Effector CD8-positive, alpha-beta T cell (primary cell): ENCODE measurements at regions not wholly inside any gene's neighbourhood (a gene's known extent, or its start where the extent isn't known, plus 50 kb on each side); places are given as distances from the start of the nearest gene placed in this dataset.

Source experiments
- DNase-seq: peaks from one replicate; lab custom pipeline; 2025; lab: John Stamatoyannopoulos, UW

DNA sequence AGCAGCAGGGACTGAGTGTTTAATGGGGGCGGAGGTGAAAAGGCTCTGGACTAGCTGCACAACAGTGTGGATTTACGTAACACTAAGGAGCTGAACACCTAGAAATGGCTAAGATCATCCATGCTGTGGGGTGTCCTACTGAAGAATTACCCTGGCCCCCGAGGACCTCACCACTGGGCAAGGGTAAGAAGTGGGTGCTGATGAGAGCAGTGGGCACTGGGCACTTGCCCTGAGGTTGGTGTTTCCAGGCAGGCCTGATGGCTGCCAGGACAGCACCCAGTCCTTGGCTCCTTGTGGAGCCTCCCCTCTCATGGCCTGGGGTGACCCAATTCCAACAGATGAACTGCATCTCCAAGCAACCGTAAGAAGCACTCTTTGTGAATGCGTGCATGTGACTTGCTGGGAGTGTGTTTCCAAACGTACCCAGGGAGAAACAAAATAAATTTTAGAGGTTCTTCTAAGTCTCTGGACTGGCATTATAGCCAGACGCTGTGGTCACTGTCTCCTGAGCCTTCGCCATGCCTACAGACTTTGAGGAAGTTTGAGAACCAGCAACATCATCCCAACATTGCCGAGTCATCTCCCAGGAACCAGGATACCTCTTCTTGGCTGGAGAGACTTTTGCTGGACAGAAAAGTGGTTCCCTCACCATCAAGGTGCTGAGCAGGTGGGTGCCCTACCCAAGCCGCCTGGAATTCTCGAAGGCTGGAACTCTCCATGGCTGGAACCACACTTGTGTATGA is 245.9 kb downstream of the ERMARD start:
- DNase-seq: no peak

GRCh38 chr6:169996378-169997051 is 245.1 kb downstream of the ERMARD start:
- DNase-seq: no peak

DNA sequence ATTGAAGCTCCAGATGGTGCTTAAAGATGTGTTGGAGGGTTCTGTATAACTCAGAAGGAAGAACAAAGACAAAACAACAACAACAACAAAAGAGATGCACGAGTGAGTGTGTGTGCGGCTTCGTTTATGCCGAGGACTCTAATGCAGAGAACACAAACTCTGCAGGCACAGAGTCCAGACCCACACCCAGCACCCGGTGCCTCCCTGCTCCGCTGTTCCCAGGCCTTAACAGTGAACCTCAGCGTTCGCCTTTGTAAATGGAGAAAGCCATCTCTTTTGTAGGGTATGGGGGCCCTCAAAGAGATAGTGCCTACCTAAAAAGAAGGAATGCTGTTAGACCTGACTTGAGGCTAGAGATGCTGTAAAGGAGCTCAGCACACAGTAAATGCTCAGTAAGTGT is 243.3 kb downstream of the ERMARD start:
- no peak for DNase-seq

DNA sequence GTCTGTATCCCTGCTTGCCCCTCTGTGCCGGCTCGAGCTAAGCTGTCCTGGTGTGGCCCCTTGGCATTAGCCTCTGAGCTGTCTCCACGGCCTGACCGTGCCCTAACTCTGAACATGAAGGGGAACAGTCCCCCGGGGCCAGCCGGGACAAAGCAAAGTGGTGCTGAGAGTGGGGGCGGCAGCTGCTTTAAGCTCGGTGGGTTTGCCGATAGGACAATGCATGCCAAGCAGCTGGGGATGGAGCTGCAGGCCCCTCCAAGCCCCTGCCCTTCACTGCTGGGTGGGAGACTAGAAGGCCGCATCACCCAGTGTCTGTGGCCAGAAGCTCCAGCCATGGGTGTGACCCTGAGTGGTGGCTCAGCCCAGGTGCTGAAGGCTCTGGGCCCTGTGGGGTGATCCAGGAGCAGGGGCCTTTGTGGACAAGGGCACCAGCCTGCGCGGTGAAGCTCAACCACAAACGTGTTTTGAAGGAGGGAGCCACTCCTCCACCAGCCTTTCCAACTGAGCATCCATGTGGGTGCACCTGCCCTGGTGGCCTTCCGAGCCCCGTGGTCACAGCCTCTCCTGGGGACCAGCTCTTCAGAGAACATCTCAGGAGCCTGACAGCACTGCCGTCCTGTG is 242.5 kb downstream of the ERMARD start:
- no peak for DNase-seq

DNA sequence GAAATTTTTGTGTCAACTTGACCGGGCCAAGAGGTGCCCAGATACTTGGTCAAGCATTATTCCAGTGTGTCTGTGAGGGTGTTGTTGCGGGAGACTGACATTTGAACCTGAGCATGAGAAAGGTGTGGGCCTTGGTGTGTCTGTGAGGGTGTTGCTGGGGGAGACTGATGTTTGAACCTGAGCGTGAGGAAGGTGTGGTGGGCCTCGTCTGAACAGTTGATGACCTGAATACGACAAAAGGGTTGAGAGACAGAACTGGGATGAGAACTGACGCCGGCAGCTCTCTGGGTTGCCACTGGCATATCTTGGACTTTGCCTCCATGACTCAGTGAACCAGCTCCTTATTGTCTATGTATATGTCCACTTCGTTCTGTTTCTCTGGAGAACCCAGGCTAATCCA is 240.5 kb downstream of the ERMARD start:
- DNase-seq: no peak

DNA sequence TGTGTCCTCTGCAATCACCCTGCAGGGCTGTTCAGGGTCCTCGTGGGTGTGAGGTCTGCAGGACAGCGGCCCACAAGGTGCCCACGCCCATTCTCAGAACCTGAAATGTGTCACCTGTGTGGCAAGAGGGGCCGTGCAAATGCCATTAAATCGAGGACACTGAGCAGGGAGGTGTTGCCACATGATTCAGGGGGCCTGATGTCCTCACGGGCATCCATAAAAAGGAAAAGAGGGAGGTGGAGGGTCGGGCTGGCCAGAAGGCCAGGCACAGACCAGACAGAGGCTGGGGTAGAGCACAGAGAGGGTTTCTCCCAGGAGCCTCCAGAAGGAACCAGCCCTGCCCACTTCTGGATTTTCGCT is 239.6 kb downstream of the ERMARD start:
- DNase-seq: no peak

DNA sequence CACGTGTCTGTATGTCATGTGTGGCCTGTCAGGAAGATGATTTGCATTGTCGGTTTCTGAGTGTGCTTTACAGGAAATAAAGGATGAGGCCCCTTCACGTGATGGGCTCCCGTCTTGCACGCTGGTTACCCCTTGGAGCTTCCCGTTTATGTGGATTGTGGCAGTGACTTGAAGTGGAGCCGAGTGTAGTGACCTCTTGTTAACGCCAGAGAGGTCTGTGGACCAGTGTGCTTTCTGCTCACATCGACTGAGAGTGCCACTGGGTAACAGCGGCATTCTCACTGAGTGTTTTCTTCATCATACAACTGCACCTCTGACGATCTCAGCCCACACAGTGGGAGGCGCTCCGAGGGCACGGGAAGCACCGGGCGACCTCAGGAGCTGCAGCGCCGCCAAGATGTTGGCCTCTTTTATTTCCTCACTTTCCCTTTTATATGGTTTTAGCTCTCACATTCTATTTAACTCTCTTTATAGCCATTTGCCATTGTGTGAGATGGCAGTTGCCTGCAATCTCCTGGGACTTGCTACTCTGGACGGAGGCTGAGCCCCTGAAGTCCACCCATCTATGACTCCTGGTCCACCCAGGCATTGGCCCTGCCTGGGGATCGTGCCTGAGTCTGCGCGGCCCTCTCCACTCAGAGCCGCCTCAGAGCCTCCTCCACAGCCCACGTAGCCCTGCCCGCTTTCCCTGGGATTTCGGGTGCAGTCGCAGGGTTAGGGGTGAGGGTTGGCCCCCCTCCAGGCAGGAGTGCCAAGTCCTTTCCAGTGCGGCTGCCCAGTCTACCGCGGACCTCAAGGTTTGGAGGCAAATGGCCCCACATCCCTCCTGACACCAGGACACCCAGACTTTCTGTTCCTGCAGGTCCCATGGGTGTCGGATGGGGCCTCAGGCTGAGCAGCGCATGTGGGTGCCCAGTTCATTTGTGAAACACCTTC is 238.9 kb downstream of the ERMARD start:
- no peak for DNase-seq

DNA sequence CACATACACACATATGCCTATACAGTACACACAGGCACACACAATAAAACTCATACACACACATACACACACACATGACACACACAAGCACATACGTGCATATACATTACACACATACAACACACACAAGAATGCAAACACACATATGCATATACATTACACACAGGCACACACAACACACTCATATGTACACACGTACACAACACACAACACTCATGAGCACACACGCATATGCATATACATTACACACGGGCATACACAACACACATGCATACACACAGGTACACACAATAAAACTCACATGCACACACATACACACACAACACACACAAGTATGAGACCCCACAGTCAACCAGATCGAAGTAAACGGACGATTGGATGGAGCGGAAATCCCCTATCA is 238.2 kb downstream of the ERMARD start:
- no peak for DNase-seq

- DNase-seq: no peak
These were observed 237.5 kb downstream of the ERMARD start for GRCh38 chr6:169988769-169989550.

DNA sequence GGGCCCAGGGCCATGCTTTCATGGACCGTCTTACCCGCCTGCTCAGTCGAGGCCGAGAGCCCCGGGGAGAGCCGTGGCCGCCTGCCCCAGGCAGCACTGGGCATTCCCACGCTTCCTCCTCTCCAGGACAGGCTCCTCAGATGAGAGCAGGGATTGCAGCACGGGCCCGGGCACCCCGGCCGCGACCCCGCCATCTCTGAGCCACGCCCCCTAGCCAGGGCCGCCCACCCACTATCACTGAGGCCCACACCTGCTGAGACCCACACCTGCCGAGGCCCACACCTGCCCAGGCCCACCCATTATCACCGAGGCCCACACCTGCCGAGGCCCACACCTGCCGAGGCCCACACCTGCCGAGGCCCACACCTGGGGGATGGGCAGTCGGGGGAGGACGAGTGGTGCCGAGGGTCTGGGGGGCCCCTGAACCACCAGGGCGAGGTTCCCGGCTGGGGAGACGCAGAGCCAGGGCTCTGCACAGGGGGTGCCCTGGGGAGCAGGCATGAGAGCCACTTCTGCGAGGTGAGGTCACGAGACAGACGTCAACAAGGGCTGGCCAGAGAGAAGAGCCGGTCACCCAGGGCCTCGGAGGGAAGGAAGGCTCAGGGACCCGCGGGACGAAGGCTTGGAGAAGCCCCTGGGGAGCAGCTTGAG is 235.6 kb downstream of the ERMARD start:
- DNase-seq: no peak

DNA sequence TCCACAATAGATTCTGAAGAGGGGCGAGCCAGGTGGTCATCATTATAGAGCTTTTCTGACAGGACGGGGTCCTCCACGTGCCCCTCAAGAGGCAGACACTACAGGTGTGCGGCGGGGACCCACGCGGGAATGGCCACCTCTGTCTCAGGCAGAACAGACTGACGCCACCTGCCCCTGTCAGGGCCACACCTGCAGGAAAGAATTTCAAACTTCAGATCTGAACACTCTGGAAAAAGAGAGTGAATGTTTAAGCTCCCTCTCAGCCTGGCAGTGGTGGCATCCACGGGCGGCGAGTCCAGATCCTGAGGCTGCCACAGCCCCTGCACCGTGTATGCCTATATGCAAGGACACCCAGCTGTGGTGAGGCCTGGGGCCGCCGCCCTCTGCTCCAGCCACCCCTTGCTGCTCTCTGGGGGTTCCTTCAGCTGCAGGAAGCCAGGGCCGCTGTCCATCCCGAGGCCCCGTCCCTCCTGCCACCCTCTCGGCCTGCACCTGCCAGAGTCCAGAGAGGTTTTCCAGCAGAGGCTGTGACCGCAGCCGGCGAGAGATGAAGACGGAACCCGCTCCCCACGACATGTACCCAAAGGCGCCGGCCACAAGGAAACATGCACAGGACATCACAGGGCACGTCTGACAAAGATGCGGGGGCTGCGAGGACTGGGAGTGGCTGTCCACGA is 234.9 kb downstream of the ERMARD start:
- DNase-seq: no peak

- DNase-seq: no peak
These were observed 233.9 kb downstream of the ERMARD start for GRCh38 chr6:169985121-169986015.

- no peak for DNase-seq
These were observed 233.0 kb downstream of the ERMARD start for GRCh38 chr6:169984181-169985120.

GRCh38 chr6:169983651-169984050 is 232.2 kb downstream of the ERMARD start:
- no peak for DNase-seq

- DNase-seq: no peak
These were observed 231.3 kb downstream of the ERMARD start for GRCh38 chr6:169982461-169983386.

DNA sequence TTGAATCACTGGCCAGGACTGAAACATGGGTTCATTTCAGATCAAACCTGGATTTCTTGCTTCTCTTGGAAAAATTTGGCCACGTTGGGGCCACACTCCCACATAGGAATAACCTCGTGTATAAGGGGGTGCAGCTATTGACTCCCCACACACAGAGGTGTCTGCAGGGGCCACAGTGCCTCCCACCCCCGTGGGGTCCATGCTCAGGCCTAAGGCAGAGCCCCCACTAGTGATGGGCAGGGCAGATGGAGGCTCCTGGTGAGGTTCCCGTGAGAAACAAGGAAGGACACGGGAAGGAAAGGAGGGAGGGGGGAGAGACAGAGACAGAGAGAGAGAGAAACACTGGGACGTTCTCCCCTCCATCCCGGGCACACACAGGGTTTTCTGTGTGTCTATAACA is 230.5 kb downstream of the ERMARD start:
- no peak for DNase-seq

DNA sequence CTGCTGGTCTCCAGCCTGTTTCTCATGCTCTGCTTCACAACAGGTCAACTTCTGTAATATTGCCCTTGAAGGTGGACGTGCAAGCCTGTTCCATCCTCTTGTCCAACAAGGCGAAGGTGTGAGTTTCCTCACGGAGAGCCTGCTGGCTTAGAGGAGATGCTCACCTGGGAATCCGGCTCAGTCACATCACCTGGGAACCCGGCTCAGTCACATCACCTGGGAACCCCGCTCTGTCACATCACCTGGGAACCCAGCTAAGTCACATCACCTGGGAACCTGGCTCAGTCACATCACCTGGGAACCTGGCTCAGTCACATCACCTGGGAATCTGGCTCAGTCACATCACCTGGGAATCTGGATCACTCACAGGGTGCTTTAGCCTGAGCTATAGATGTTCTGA is 230.1 kb downstream of the ERMARD start:
- no peak for DNase-seq
